ENCODE measurements at regions not wholly inside any gene's neighbourhood (a gene's known extent, or its start where the extent isn't known, plus 50 kb on each side); places are given as distances from the start of the nearest gene placed in this dataset.

- intact Hi-C loops (cut with micrococcal nuclease; ENCODE audit: unreplicated experiment) = no loop called here
- Histone ChIP-seq H3K9me2 (ENCODE audit: insufficient read depth) (no peaks in the 10 kb centered on the region), H3K9me3 (ENCODE audit: insufficient read depth, low read depth) (no peaks in the 10 kb centered on the region; the same call in 1 of the 2 replicates), H3K4me2 (no peak overlapping the region), H3K27me3 (ENCODE audit: insufficient read depth, low read depth) (no peaks in the 10 kb centered on the region), H2AFZ (no peak overlapping the region), H3K79me2 (ENCODE audit: low read depth) (no peaks in the 10 kb centered on the region), H3K4me1 (replicated peaks; ENCODE audit: insufficient read depth) (no peaks in the 10 kb centered on the region), H3K27ac (no peak overlapping the region), H3F3A (ENCODE audit: insufficient read depth, low read depth) (no peaks in the 10 kb centered on the region), H4K20me1 (ENCODE audit: insufficient read depth) (no peaks in the 10 kb centered on the region), H3K36me3 (ENCODE audit: low read depth) (no peaks in the 10 kb centered on the region), H3K4me3 (no peak overlapping the region)
- BruUV-seq (replicated peaks) = no TSS peak
- DNase-seq = no peak
- TF ChIP-seq EZH2 (IDR thresholded peaks at IDR 0.05; ENCODE audit: low read depth) = no peak
- TF ChIP-seq, protein P1, sequence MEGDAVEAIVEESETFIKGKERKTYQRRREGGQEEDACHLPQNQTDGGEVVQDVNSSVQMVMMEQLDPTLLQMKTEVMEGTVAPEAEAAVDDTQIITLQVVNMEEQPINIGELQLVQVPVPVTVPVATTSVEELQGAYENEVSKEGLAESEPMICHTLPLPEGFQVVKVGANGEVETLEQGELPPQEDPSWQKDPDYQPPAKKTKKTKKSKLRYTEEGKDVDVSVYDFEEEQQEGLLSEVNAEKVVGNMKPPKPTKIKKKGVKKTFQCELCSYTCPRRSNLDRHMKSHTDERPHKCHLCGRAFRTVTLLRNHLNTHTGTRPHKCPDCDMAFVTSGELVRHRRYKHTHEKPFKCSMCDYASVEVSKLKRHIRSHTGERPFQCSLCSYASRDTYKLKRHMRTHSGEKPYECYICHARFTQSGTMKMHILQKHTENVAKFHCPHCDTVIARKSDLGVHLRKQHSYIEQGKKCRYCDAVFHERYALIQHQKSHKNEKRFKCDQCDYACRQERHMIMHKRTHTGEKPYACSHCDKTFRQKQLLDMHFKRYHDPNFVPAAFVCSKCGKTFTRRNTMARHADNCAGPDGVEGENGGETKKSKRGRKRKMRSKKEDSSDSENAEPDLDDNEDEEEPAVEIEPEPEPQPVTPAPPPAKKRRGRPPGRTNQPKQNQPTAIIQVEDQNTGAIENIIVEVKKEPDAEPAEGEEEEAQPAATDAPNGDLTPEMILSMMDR (conservative IDR thresholded peaks at IDR 0.05) = no peak
- ChIA-PET CTCF (no interaction called here), POLR2A (ENCODE audit: unreplicated experiment) (no interaction called here)
These were observed 917.1 kb downstream of the PLOD2 start for GRCh38 chr3:145243875-145244274.

DNA sequence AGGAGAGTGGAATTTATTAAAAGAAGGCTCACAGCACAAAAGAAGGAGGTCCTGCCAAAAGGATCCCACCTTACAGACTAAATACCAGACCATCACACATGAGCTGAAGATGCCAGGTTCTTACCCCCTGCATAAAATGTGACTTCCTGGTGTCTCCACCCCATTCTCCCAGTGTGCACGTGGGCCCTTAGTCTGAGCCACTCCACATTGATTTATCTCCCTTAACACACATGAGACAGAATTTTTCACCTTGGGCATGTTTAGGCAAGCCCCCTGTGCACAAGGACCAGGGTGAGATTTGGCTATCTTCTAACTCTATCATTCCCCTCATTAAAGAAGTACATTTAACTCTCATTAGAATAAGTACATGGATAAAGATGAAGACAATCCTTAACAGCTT lies 916.7 kb downstream of the PLOD2 start:
- TF ChIP-seq, protein P1 (conservative IDR thresholded peaks at IDR 0.05) = no peak
- no peak for TF ChIP-seq EZH2 (IDR thresholded peaks at IDR 0.05; ENCODE audit: low read depth)
- no peak overlapping the region for H3K27ac ChIP-seq
- H3K4me2 ChIP-seq = no peak overlapping the region
- no peaks in the 10 kb centered on the region for H3F3A ChIP-seq (ENCODE audit: insufficient read depth, low read depth)
- no peaks in the 10 kb centered on the region for H3K36me3 ChIP-seq (ENCODE audit: low read depth)
- H3K9me3 ChIP-seq (ENCODE audit: insufficient read depth, low read depth) = no peaks in the 10 kb centered on the region; the same call in 1 of the 2 replicates
- intact Hi-C loops (cut with micrococcal nuclease; ENCODE audit: unreplicated experiment) = no loop called here
- no peaks in the 10 kb centered on the region for H3K27me3 ChIP-seq (ENCODE audit: insufficient read depth, low read depth)
- H3K4me3 ChIP-seq = no peak overlapping the region
- ChIA-PET CTCF (no interaction called here), POLR2A (ENCODE audit: unreplicated experiment) (no interaction called here)
- BruUV-seq (replicated peaks) = no TSS peak
- H3K79me2 ChIP-seq (ENCODE audit: low read depth) = no peaks in the 10 kb centered on the region
- H2AFZ ChIP-seq = no peak overlapping the region
- no peak for DNase-seq
- H3K9me2 ChIP-seq (ENCODE audit: insufficient read depth) = no peaks in the 10 kb centered on the region
- no peaks in the 10 kb centered on the region for H4K20me1 ChIP-seq (ENCODE audit: insufficient read depth)
- H3K4me1 ChIP-seq (replicated peaks; ENCODE audit: insufficient read depth) = no peaks in the 10 kb centered on the region

GRCh38 chr3:145246291-145246690 lies 914.7 kb downstream of the PLOD2 start:
- BruUV-seq (replicated peaks) = no TSS peak
- no peaks in the 10 kb centered on the region for H4K20me1 ChIP-seq (ENCODE audit: insufficient read depth)
- ChIA-PET POLR2A (ENCODE audit: unreplicated experiment) (no interaction called here), CTCF (no interaction called here)
- no peak overlapping the region for H3K27ac ChIP-seq
- no peak for DNase-seq
- no peaks in the 10 kb centered on the region; the same call in 1 of the 2 replicates for H3K9me3 ChIP-seq (ENCODE audit: insufficient read depth, low read depth)
- H3K36me3 ChIP-seq (ENCODE audit: low read depth) = no peaks in the 10 kb centered on the region
- H3K4me1 ChIP-seq (replicated peaks; ENCODE audit: insufficient read depth) = no peaks in the 10 kb centered on the region
- no peak overlapping the region for H3K4me2 ChIP-seq
- H3F3A ChIP-seq (ENCODE audit: insufficient read depth, low read depth) = no peaks in the 10 kb centered on the region
- H3K9me2 ChIP-seq (ENCODE audit: insufficient read depth) = no peaks in the 10 kb centered on the region
- H2AFZ ChIP-seq = no peak overlapping the region
- H3K27me3 ChIP-seq (ENCODE audit: insufficient read depth, low read depth) = no peaks in the 10 kb centered on the region
- intact Hi-C loops (cut with micrococcal nuclease; ENCODE audit: unreplicated experiment) = no loop called here
- H3K4me3 ChIP-seq = no peak overlapping the region
- no peaks in the 10 kb centered on the region for H3K79me2 ChIP-seq (ENCODE audit: low read depth)
- TF ChIP-seq EZH2 (IDR thresholded peaks at IDR 0.05; ENCODE audit: low read depth) = no peak

DNA sequence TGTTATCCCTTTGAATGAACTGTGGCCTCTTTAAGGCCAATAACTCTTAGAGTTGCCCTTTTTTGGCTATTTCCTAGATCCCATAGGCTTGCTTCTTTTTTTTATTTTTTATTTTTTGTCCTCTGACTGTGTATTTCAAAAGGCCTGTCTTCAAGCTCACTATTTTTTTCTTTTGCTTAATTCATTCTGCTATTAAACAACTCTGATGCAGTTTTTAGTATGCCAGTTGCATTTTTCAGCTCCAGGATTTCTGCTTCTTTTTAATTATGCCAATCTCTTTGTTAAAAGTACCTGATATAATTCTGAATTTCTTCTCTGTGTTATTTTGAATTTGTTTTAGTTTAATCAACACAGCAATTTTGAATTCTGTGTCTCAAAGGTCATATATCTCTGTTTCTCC lies 912.1 kb downstream of the PLOD2 start:
- Histone ChIP-seq H3K27me3 (ENCODE audit: insufficient read depth, low read depth) (no peaks in the 10 kb centered on the region), H2AFZ (no peak overlapping the region), H3K27ac (no peak overlapping the region), H3K9me2 (ENCODE audit: insufficient read depth) (no peaks in the 10 kb centered on the region), H4K20me1 (ENCODE audit: insufficient read depth) (no peaks in the 10 kb centered on the region), H3K79me2 (ENCODE audit: low read depth) (no peaks in the 10 kb centered on the region), H3K9me3 (ENCODE audit: insufficient read depth, low read depth) (no peaks in the 10 kb centered on the region; the same call in 1 of the 2 replicates), H3K4me2 (no peak overlapping the region), H3F3A (ENCODE audit: insufficient read depth, low read depth) (no peaks in the 10 kb centered on the region), H3K36me3 (ENCODE audit: low read depth) (no peaks in the 10 kb centered on the region), H3K4me1 (replicated peaks; ENCODE audit: insufficient read depth) (no peaks in the 10 kb centered on the region), H3K4me3 (no peak overlapping the region)
- intact Hi-C loops (cut with micrococcal nuclease; ENCODE audit: unreplicated experiment) = no loop called here
- no peak for DNase-seq
- ChIA-PET POLR2A (ENCODE audit: unreplicated experiment) (no interaction called here), CTCF (interaction anchor here (0.7 kb wide), 1 partner anchor 441 kb away, joined by 3 read pairs; no protein-coding TSS in a partner anchor)
- no TSS peak for BruUV-seq (replicated peaks)
- TF ChIP-seq EZH2 (IDR thresholded peaks at IDR 0.05; ENCODE audit: low read depth) = no peak
- TF ChIP-seq, protein P1 (conservative IDR thresholded peaks at IDR 0.05) = no peak

Data from PC-9 (cell line).